GM21423 (cell line): ENCODE measurements at regions not wholly inside any gene's neighbourhood (a gene's known extent, or its start where the extent isn't known, plus 50 kb on each side); places are given as distances from the start of the nearest gene placed in this dataset.

ENCODE experiments used
- ATAC-seq: cut with Tn5 transposase; IDR thresholded peaks from one replicate; pipeline ENCODE4 v1.9.1; 2021; ENCODE audit warnings: mild to moderate bottlenecking, moderate library complexity; ENCODE audit not compliant: unreplicated experiment

- ATAC-seq = no peak
Measured at GRCh38 chr18:77439888-77440287, 190.2 kb downstream of the GALR1 start.

GRCh38 chr18:77442393-77442792 lies 192.7 kb downstream of the GALR1 start:
- ATAC-seq = no peak

GRCh38 chr18:77444385-77444784 lies 194.7 kb downstream of the GALR1 start:
- no peak for ATAC-seq

GRCh38 chr18:77448046-77448445 lies 198.4 kb downstream of the GALR1 start:
- no peak for ATAC-seq

- ATAC-seq = no peak
Measured at GRCh38 chr18:77455004-77455403, 205.4 kb downstream of the GALR1 start.

GRCh38 chr18:77457681-77458080 lies 208.0 kb downstream of the GALR1 start:
- ATAC-seq = no peak

- ATAC-seq = no peak
Measured at GRCh38 chr18:77461062-77461688, 211.5 kb downstream of the GALR1 start.

GRCh38 chr18:77464917-77465316 lies 215.3 kb downstream of the GALR1 start:
- ATAC-seq = no peak

- ATAC-seq = no peak
Measured at GRCh38 chr18:77466890-77467289, 217.2 kb downstream of the GALR1 start.

- no peak for ATAC-seq
Measured at GRCh38 chr18:77469131-77469530, 219.5 kb downstream of the GALR1 start.

- no peak for ATAC-seq
Measured at GRCh38 chr18:77470569-77471413, 221.1 kb downstream of the GALR1 start.

- no peak for ATAC-seq
Measured at GRCh38 chr18:77472509-77472908, 222.9 kb downstream of the GALR1 start.

- ATAC-seq = no peak
Measured at GRCh38 chr18:77478646-77479442, 229.2 kb downstream of the GALR1 start.

- ATAC-seq = no peak
Measured at GRCh38 chr18:77481541-77481940, 231.9 kb downstream of the GALR1 start.

GRCh38 chr18:77482190-77483085 lies 232.8 kb downstream of the GALR1 start:
- ATAC-seq = no peak

- no peak for ATAC-seq
Measured at GRCh38 chr18:77486985-77487384, 237.3 kb downstream of the GALR1 start.

GRCh38 chr18:77487951-77488740 lies 238.5 kb downstream of the GALR1 start:
- no peak for ATAC-seq

- no peak for ATAC-seq
Measured at GRCh38 chr18:77495079-77495478, 245.4 kb downstream of the GALR1 start.

- no peak for ATAC-seq
Measured at GRCh38 chr18:77495982-77496690, 246.5 kb downstream of the GALR1 start.
